HL-60/S4 (cell line): ENCODE measurements at regions not wholly inside any gene's neighbourhood (a gene's known extent, or its start where the extent isn't known, plus 50 kb on each side); places are given as distances from the start of the nearest gene placed in this dataset.

ENCODE experiments used
- in situ Hi-C: fragments of 300-500 bp; cut with MboI; formaldehyde crosslinking; loops from 2 replicates; pipeline ENCODE4 v1.14.3; 2022; ENCODE audit warnings: low sequenced_read_pairs

DNA sequence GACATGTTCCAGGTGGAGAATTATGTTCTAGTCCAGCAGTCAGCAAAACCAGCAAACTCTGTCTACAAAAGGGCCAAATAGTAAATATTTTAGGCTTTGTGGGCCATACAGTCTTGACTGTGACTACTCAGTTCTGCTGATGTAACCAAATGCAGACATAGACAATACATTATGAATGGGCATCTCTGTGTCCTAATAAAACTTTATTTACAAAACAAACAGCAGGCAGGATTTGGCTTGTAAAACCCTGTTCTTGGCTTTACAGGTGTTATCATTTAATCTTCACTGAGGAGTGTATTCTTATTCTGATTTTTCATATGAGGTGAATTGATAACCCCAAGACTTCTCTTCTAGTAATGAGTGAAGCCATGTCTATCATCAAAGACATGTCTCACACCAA is 278.6 kb downstream of the DUSP6 start:
- in situ Hi-C loops, result no loop called here

DNA sequence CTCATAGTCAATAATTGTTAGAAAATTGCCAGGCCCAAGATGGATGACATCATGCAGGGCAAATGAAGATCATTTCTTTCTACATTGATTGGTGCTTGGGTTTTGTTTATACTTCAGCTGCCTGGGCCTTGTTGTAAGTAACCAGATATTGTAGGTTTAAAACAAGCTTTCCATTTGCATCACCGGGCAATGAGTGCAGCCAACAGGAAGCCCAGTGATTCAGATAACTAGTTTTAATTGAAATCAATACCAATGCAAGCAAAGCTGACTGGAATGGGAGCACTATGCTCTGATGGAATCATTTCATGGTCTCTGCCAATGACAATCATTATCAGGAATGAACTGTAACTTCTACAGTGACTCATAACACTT is 279.3 kb downstream of the DUSP6 start:
- in situ Hi-C loops, result no loop called here

GRCh38 chr12:89072294-89073026 is 279.8 kb downstream of the DUSP6 start:
- in situ Hi-C loops, result no loop called here

GRCh38 chr12:89070603-89071002 is 281.7 kb downstream of the DUSP6 start:
- in situ Hi-C loops, result no loop called here

DNA sequence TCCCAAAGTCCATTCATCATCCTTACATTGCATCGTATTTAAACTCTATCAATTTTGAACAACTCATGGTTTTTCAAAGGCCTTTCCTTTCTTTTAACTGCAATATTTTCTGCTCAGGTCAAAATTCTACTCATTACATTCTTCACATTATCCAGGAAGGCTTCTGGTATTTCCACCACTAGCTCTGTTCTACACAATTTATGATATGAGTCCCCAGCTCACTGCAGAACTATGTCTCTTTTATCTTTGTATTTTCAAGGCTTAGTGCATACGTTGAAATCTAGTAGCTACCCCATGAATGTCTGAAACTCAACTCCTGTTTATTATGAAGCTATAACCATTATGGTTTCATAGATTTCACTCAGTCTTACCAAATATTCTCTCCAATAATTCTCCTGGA is 282.9 kb downstream of the DUSP6 start:
- in situ Hi-C loops, result no loop called here

GRCh38 chr12:89067421-89068187 is 284.7 kb downstream of the DUSP6 start:
- in situ Hi-C loops, result no loop called here

DNA sequence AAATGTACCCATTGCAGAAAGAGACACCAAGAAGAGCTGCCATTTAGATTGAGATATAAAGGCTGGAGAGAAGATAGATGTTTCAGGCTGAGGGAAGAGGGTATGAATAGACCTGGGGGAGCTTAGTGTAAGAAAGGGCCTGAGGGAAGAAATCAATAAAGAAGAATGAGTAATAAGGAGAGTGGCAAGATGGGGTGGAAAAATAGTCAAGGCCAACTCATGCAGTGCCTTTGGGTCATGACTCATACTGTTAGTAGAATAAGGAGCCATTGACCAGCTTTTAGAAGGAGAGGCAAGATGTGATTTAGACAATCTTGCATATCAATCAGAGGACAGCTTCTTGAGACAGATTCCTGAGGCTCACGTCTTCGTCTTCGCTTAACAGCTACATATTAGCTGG is 287.5 kb downstream of the DUSP6 start:
- in situ Hi-C loops, result no loop called here

- in situ Hi-C loops, result no loop called here
These were observed 288.1 kb downstream of the DUSP6 start for GRCh38 chr12:89064151-89064550.

GRCh38 chr12:89062996-89063395 is 289.3 kb downstream of the DUSP6 start:
- in situ Hi-C loops, result no loop called here

GRCh38 chr12:89059721-89060541 is 292.4 kb downstream of the DUSP6 start:
- in situ Hi-C loops, result loop anchor here (10.0 kb wide), 2 partner anchors 295 to 395 kb away; partner anchors contain the start of gene DUSP6

GRCh38 chr12:89059056-89059455 is 293.2 kb downstream of the DUSP6 start:
- in situ Hi-C loops, result loop anchor here (10.0 kb wide), 2 partner anchors 296 to 396 kb away; partner anchors contain the start of gene DUSP6

DNA sequence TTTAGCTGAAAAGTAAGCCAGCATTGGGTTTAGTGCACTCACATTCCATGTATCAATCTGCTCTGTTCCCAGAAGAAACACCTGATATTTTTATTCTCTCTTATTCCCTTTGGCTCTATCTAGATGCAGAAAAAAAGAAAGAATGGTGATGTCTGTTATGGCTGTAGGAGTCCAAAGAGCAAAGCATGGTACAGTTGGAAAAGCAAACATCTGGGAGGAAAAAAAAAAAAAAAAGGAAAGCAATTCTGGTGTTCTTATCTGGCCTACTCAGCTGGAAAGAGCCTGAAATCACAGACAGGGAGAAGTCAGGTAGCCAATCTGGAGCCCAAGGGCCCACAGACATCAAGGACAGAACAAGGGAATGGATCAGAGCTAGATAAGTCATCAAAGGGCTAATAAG is 293.9 kb downstream of the DUSP6 start:
- in situ Hi-C loops, result loop anchor here (10.0 kb wide), 2 partner anchors 296 to 396 kb away; partner anchors contain the start of gene DUSP6

DNA sequence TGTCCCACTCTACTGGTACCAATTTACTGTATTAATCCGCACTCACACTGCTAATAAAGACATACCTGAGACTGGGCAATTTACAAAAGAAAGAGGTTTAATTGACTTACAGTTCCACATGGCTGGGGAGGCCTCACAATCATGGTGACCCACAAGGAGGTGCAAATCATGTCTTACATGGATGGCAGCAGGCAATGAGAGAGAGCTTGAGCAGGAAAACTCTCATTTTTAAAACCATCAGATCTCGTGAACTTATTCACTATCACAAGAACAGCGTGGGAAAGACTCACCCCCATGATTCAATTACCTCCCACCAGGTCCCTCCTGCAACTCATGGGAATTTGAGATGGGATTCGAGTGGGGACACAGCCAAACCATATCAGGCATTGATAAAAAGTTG is 298.5 kb downstream of the DUSP6 start:
- in situ Hi-C loops, result loop anchor here (10.0 kb wide), 2 partner anchors 301 to 401 kb away; partner anchors contain the start of gene DUSP6

- in situ Hi-C loops, result loop anchor here (10.0 kb wide), 2 partner anchors 304 to 404 kb away; partner anchors contain the start of gene DUSP6
These were observed 301.1 kb downstream of the DUSP6 start for GRCh38 chr12:89051065-89051677.

GRCh38 chr12:89047856-89048418 is 304.4 kb downstream of the DUSP6 start:
- in situ Hi-C loops, result loop anchor here (10.0 kb wide), 1 partner anchor 477 kb away; the partner anchor contains the start of genes GALNT4 and POC1B

DNA sequence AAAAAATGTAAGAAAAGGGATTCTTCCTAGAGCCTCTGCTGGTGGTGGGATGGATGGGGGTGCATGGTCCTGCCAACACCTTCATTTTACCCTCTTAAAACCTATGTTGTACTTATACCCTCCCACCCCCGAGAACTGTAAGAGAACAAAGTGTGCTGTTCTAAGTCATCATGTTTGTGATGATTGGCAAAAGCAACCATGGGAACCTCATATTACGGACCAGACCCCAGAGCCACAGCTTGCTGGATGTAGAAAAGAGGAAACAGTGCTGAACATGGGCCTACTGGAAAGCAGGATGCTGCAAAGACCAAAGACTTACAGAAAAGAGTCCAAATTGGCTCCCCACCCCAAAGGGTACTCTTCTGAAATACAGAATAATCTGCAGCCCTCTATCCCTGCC is 311.2 kb downstream of the DUSP6 start:
- in situ Hi-C loops, result loop anchor here (10.0 kb wide), 1 partner anchor 484 kb away; the partner anchor contains the start of genes GALNT4 and POC1B

DNA sequence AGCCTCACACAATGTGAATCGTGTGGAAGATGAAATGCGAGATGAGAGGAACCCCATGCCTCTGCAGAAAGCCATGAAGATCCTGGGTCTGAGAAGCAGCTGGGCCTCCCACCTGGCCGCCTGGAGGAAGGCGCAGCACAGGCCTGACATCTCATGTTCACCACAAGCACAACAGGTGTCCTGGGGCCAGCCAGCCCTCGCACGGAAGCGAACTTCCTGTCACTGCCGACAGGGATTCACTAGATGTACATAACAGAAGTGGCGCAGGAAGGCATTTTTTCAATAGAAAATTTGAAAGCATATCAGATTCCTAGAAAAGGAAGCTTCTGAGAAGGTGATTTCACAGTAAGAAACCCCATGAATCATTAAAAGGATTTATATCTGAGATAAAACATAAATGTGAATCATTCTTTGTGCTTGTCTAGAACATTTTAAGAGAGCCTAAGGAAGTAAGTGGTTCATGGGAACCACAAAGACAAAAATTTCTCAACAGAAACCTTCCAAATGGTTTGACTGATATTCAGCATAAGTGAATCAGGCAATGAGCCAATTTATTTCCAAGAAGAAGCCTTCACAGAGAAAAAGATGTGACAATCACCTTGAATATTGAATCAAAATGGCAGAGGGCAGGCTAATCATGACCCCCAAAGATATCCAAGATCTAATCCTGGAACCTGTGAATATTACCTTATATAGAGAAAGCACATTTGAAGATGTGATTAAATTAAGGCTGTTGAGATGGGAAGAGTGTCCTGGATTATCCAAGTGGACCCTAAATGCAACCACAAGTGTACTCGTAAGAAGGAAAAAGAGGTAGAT is 311.9 kb downstream of the DUSP6 start:
- in situ Hi-C loops, result loop anchor here (10.0 kb wide), 1 partner anchor 484 kb away; the partner anchor contains the start of genes GALNT4 and POC1B

DNA sequence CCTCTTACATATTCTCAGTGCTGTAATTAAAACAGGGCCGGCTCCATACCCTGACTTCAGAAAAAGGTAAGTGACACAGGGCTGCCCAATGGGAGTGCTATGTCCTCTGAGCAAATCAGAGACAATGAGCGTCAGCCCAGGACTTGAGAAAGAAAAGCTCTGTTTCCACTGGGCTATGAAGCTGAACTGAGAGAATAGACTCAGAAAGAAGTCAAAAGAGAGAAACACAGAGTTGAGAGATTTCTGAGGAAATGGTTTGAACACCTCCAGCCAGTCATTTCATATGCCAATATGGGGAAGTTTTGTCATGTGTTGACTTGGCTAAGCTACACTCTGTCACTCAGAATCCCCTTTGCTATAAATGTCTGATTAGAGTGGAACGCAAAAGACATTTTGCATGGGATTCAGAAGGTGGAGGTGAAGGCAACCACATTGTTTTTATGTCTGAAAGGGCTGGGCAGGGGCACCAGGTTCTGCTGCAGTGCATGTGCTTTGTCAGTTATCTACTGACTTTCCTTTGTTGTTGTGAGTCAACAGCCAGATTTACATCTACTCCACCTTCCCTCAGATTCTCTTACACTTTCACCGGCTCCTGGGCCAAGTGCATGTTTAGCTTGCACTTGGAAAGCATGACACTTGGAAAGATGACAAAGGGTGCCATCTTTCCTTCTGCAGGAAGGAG is 313.3 kb downstream of the DUSP6 start:
- in situ Hi-C loops, result no loop called here

GRCh38 chr12:89033062-89033461 is 319.2 kb downstream of the DUSP6 start:
- in situ Hi-C loops, result no loop called here
